Globus pallidus (tissue), 1 donor: ENCODE measurements at regions not wholly inside any gene's neighbourhood (a gene's known extent, or its start where the extent isn't known, plus 50 kb on each side); places are given as distances from the start of the nearest gene placed in this dataset.

Source experiments
- DNase-seq: peaks from one replicate; pipeline ENCODE4 v3.0.0-alpha.2; 2015; ENCODE audit warnings: low spot score

DNA sequence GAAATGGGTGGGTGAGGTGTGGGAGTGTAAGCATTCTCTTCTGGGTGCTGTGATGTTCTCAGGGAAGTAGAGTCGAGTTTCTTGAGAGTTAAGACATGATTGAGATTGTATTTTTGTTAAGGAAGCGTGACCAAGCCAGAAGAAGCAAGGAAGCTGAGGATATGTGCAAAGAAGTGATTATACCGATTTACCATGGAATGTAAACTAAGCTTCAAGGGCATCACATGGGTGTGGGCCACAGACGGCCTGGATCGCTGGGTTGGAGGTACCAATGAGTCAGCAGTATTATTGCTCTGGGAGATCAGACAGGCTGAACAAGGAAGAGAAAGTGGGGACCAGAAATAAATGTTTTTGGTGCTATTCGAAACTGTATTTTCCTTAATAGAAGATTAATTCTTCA lies 184.1 kb upstream of the GMDS start:
- DNase-seq = no peak

DNA sequence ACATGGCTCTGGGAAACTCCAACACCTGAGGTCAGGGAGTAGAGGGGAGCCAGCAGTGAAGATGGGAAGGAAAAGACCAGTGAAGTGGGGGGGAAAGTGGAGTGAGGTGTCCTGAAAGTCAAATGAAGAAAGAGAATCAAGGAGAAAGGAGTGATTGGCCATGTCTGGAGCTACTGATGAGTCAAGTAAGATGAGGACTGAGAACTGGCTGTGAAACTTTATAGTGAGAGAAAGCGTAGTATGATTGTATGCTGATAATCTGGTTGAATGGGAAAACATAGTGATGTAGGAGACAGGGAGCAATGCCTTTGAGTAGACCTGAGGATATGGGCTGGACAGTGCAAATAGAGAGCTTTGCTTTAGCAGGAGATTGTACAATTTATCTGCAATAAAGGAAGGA lies 183.6 kb upstream of the GMDS start:
- DNase-seq = no peak

DNA sequence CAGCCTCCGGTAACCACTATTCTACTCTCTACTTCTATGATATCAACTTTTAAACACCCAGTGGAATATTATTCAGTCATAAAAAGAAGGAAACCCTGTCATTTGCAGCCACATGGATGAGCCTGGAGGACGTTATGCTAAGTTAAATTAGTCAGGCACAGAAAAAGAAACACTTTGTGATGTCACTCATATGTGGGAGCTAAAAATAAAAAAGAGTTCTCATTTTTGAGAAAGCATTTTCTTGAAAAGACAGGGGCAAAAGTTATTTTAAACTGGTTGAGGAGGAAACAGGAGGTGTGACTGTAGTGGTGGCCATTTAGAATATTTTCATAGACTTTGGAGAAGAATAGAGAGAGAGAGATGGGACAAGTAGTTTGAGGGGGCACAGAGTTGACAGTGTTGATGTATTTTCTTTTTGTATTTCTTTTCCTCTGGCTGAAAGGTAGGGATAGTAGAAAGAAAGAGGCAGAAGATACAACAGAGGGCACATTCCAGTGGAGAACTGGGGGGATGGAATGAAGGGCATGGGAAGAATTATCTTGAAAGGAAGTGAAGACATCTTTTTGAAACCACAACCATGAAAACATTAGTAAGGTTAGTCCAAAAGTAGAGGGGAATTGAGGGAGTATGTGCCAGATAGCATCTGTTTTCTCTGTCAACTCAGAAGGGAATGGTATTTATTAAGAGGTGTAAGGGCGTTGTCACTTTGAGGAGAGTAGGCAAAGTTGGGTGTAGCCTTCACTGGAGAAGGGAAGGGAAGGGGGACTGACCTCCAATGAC lies 181.3 kb upstream of the GMDS start:
- DNase-seq = no peak

DNA sequence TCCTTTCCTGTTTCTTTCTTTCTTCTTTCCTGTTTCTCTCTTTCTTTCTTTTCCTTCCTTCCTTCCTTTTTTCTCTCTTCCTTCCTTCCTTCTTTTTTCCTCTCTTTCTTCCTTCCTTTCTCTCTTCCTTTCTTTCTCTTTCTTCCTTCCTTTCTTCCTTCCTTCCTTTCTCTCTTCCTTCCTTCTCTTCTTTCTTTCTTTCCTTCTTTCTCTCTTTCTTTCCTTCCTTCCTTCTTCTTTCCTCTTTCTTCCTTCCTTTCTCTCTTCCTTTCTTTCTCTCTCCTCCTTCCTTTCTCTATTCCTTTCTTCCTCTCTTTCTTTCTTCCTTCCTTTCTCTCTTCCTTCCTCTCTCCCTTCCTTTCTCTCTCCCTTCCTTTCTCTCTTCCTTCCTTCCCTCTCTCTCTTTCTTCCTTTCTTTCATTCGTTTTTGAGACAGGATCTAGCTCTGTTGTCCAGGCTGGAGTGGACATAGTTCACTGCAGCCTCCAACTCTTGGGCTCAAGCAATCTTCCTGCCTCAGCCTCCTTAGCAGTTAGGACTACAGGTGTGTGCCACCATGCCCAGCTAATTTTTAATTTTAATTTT lies 170.8 kb upstream of the GMDS start:
- no peak for DNase-seq

DNA sequence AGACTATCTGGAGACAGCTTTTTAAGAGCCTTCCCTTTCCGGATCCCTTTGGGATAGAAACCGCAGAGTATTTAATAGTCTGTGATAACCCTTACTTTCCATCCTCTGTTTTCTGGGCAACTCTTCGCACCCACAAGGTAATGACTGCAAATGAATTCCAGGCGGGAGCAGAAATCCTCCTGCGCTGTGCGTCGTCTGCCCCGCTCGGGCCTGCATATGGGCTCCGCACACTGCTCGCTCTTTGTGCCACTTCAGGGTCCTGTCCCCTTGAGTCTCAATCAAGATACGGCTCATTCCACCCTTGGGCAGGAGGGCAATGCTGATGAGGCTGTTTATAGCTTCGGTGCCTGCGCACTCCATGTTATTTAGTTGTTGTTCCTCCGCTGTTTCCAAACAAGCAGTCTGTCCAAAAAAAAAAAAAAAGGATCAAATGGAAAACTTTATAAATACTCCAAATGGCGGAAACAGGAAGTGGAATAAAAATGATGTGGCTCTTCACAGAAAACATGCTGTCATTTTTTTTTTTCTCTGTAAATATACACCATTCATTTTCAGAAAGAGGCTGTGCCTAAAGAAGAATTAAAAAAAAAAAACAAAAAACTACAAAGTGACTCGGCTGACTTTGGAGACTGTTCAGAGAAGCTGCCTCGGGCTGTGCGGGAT lies 169.6 kb upstream of the GMDS start:
- DNase-seq = no peak

DNA sequence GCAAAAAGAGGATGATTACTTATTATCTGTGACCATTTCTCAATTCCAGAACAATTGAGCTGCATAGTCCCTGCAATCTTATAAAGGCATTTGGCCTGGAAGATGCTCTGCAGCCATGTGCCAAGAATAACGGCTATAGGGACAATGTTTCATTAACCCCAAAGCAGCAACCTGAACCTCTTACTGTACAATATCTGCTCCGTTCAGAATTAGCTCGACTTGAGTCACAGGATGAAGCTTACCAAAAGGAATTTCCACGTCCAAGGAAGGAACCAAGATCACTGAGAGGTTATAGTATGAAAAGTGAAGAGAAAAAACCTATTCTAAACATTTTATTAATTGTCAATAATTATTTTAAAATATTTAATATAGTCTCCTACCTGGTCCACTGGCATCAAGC lies 167.3 kb upstream of the GMDS start:
- DNase-seq = no peak

DNA sequence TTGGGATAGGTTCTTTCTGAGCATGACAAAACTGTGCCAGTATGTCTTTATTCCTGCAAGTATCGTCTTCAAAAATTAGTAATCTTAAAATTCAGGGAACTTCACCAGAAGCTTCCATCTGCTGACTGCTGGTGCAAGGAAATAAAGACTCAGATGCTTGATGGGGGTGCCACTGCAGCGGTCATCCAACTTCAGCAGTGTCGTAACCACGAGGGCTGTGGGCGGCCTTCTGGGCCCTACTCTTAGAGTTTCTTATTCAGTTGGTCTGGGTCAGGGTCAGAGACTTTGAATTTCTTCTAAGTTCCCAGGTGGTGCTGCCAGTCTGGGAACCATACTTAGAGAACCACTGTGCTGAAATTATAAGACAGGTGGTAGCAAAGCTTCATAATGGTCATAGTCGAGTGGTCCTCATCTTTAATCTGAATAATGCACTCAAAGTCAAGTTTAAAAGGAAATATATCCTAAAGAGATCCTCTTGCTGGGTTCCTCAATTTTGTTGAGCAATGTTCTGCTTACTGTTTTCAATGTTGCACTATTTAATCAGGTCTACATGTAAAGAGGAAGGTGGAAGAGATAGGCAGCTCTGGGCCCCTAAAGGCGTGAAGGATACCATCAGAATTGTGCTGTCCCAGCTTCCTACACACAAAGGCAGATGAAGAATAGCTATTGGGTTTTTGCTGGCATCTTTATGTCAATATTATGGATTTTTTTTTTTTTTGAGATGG lies 165.4 kb upstream of the GMDS start:
- no peak for DNase-seq

DNA sequence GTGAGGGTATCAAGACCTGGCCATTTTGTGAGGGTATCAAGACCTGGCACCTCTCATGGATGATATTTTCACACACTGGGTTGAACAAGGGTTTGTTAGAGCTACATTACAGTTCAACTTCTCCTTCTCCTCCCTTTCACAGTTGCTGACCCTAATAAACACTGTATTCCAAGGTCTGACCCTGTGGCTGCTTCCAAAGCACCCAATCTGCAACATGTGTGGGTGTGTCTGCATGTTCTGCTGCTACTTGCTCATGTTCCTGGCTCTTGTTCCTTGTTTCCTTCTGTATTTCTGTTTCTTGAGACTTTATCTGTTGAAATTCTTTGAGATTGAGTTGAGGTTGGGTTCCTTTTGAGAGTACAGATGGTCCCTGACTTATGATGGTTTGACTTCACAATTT lies 162.1 kb upstream of the GMDS start:
- no peak for DNase-seq

DNA sequence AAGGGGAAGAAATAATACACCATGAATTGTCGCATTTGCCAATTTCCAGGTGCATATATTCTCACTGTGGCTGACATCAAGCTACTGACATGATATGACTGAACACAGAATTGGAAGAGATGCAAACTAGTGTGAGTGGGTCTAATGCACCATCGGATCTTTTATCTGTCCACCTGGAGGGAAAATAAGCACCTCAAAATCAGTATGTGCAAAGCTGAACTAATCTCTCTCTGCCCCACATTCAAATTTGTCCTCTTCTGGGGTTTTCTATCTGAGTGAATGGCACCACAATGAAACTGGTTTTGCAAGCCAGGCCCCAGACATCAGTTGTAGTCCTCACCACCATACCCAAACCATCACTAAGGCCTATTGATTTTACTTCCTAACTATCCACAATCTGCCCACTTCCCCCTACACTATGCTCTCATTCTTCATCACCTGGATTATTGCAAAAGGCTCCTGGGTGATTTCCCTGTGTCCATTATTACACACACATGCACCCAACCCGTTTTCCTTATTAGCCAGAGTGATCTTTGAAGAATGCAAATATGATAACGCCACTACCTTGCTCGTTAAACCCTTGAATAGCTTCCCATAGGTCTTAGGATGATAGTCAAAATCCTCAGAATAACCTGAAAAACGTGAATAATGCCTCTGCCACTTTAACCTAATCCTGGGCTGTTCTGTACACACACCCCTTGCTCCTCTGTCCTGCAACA lies 159.0 kb upstream of the GMDS start:
- no peak for DNase-seq

DNA sequence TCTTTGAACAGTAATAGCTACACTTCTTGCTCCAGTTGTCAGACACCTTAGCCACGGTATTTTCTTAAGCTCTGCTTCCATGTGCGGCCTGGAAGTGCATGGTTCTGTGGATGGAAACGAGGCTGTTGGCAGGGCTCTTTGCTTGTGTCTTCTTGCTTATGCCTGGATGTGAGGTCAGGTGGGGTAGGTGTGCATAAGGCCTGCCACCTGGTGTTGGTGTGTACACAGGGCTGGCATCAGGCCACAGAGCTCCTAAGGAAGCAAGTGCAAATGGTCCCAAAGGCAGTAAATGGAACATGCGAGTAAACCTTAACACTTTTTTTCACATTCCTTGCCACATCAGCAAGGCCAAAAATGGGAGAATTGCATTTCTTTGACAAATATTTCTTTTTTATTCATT lies 158.1 kb upstream of the GMDS start:
- DNase-seq = no peak

DNA sequence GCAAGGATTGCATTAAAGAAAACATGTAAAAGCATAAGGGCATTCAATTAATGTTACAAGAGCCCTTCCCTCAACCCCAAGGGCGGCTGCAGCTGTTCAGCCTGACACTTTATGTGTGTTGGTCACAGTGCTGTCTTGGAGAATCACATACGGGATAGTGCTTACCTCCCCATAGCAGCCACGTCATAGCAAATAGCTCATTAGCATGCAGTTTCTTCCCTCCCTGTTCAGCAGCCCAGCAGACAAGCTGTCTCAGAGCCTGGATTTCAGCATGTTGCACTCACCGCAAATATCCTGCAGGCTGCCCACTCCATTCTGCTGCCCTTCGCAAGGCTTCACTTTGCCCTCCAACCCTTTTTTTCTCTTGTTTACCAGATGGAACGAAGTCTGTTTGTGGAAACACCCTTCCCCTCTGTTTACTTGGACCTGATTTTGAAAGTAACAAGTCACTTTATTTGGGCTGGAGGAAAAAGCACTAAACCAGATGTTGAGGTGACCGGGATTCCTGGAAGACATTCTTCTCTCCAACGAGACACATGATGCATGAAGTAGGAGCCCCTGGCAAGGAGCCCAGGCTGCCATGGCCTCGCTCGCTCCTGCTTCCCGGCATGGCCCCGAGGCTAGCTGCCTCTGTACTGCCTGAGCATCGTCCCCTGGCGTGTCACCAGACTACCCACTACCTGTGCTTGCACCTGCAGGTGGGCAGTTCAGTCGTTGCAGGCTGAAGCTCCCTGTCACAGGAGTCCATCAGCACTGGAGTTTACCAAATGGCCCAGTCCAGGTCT lies 151.6 kb upstream of the GMDS start:
- peak; percentile 20 for DNase-seq

DNA sequence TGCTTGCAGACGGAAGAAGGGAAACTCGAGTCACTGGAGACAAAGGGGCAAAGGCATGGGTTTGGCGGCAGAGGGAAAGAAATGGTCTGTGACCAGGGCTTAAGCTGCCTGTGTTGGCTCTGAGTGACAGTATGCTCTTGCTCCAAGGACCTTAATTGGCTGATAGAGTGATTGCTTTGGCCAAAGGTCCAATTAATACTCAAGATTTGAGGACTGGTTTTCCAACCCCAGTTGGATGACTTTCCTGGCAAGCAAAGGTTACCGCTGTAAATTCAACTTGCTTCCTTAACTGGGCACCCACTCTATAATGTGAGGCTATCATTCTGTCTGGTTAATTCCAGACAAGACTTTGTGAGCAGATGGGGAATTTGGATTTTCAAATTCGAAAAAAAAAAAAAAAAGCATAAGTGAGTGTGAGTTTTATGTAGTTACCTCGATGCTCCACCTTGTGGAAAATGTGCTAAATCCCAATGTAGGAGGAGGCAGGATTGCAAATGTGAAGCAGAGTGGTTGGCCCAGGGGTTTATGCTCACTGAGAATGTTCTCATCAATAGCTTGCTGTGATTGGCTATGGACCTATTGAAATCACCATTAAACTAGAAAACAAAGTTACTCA lies 150.7 kb upstream of the GMDS start:
- DNase-seq = no peak

DNA sequence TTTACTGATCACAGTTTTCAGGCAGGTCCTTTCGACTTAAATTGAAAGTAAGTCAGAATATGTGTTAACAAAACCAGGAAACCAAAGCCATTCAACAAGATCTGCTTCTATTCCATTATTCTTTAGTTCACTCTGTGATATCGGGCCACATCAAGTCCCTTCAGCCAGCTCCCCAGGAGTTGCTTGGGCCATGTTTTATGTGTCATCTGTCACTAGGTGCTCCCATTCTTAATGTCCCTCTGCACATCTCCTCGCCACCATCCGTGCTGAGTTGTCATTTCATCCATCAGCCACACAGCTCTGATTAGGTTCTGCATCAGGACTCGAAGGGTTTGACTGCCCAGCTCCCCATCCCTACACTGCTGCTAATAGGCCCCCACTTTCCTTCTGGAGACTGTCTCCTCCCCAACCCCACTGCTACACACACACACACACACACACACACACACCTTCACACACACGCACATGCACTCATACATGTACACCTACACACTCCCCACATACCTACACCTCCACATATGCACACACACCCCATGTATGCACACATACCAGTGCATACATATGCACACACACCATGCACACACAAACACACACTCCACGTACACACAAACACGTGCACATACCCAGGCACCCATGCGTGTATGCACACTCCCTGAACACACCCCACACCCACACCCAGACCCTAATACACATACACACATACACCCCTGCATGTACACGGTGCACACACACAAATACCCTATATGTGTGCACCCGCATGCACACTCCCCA lies 143.3 kb upstream of the GMDS start:
- DNase-seq = no peak

DNA sequence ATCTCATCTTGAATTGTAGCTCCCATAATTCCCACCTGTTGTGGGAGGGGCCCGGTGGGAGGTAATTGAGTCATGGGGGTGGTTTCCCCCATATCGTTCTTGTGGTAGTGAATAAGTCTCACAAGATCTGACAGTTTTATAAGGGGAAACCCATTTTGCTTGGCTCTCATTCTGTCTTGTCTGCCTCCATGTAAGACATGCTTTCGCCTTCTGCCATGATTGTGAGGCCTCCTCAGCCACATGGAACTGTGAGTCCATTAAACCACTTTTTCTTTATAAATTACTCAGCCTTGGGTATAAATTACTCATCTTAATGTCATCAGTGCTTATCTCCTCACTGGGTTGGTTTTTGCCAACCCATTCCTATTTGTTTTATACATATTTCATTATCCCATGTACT lies 142.0 kb upstream of the GMDS start:
- no peak for DNase-seq

DNA sequence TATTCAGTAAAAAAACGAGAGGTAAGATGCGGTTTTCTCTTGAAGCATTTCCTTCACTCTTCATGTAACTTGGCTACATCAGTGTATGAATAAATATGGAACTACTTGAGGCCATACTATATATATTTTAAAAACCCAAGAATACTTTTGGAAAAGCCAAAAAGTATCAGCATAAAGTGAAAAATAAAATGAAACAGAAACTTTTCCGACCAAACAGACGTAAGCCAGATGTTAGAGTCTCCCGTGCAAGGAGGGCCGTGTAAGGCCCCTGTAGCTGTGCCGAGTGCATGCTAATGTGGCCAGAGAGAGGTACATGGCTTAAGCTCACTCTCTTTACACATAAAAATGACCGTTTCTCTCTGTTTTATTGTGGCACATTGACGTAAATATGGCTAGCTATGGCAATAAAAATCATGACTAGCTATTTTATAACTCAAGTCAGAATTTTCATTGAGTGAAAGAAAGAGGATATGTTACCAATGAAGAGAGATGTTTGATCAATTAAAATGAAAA lies 140.1 kb upstream of the GMDS start:
- DNase-seq = no peak

DNA sequence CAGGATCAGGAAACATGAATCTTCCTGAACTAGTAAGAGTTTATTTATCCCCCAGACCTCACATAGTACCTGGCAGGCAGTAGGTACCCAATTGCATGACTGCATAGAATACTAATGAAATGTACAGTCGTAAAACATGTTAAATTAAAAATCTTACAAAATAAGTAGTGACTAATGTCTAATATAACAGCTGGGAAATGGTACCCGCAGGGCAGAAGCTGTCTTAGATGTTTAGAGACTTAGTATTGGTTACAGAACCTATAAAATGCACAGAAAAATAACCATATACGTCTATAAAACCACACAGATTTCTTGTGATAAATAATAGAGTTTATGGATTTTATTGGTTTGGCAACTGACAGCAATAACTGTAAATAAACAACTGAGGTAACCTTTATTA lies 139.1 kb upstream of the GMDS start:
- DNase-seq = no peak

DNA sequence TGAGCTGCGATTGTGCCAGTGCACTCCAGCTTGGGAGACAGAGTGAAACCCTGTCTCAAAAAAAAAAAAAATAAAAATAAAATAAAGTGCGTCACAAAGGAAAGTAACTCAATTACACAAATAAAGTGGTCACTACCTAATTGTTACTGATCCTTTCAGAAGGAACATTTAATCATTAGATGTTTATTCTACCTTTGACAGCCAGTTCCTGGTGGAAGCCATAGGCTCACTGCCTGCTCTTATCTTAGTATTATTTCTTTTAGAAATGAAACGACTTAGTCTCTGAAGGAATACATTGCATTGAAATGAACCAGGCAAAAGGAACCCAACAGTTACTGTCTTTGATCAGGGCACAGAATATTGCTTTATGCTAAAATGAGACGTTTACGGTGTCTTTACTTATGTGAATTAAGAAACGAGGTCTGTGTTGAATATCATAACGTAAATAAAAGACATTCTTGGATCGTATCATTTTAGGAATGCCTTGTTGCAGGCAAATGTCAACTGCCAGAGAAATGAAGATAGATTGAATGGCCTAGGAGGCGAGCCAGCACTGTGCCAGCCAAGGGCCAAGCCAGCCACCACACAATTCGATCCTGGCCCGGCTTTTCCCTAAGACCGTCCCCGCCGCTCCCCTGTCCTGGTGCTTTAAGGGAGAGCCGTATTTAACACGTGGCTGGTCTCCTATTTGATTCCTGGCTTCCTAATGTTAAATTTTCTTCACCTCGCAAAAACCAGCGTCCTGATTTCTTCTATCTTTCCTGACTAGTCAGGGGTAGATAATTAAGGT lies 136.7 kb upstream of the GMDS start:
- DNase-seq = no peak

DNA sequence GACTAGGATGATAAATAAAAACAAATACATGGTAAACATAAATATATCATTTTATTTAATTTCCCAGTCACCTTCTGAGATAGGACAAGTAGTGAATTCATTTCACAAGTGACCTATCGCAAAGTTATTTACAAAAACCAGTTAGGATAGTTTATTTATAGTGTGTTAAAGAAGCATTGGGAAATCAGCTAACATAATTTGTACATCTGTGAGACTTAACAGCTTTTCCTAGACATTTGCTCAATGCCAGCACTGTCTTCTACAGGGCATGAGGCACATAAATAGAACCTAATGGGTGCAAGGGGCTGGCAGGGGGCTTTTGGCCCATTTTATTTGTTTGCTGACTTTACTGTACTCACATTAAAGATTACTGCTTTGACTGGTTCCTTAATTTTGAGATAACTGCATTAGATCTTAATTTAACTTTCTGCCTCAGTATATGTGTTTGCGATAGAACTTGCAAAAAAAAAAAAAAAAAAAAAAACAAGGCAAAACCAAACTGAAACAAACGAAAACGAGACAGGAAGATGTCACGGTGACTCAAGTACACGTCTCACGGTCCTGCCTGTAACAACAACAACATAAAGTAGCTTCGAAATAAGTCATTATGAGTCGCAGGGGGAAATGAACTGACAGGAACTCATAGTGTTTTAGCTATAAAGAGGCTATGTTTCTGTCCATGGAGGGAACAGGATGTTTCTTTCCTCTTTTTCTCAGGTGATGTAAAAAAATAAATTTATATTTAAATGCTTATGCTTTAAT lies 133.7 kb upstream of the GMDS start:
- no peak for DNase-seq
